Lower leg skin (tissue), 3 donors: ENCODE measurements at regions not wholly inside any gene's neighbourhood (a gene's known extent, or its start where the extent isn't known, plus 50 kb on each side); places are given as distances from the start of the nearest gene placed in this dataset.

ENCODE experiments used
- CTCF ChIP-seq, 3 donors: fragments of 450-650 bp; IDR thresholded peaks; one replicate each; pipeline ENCODE4 v1.5.1; 2016; ENCODE audit warnings: antibody characterized with exemption in 3 of 3, mild to moderate bottlenecking in 3 of 3, moderate library complexity in 2 of 3
- POLR2A ChIP-seq, 2 donors: fragments of 450-650 bp; IDR thresholded peaks; one replicate each; pipeline ENCODE4 v1.6.1; 2016 to 2017; ENCODE audit warnings: antibody characterized with exemption in 2 of 2, mild to moderate bottlenecking in 1 of 2, moderate library complexity in 1 of 2

GRCh38 chr2:201973305-201973928 lies 60.2 kb upstream of the FZD7 start:
- TF ChIP-seq CTCF (IDR thresholded peaks at IDR 0.05): no peak
- no peak for TF ChIP-seq POLR2A (IDR thresholded peaks at IDR 0.05)
